ENCODE measurements at regions not wholly inside any gene's neighbourhood (a gene's known extent, or its start where the extent isn't known, plus 50 kb on each side); places are given as distances from the start of the nearest gene placed in this dataset.
"Not testable (repeated sequence)": the region's sequence is repeated elsewhere in the genome, so short reads cannot be mapped to it uniquely, and the experiment has no call there.

- TF ChIP-seq EZH2 (IDR thresholded peaks at IDR 0.05; ENCODE audit: insufficient read depth, poor library complexity, severe bottlenecking); EZH2phosphoT487 (IDR thresholded peaks at IDR 0.05; ENCODE audit: insufficient read depth, low read depth): not testable (repeated sequence)
Measured at GRCh38 chr16:61418802-61419201, 617.4 kb downstream of the CDH8 start.
